ENCODE measurements at regions not wholly inside any gene's neighbourhood (a gene's known extent, or its start where the extent isn't known, plus 50 kb on each side); places are given as distances from the start of the nearest gene placed in this dataset.
A peak's percentile ranks its signal among the peaks of the same experiment; 100 is the strongest.

GRCh38 chrX:6371353-6371752, 142.7 kb upstream of the NLGN4X start:
- H3K9me3 ChIP-seq: no peaks in the 10 kb centered on the region
- 10% methylated on average over 2 of the region's 3 CpGs for WGBS (ENCODE audit: low lambda C conversion rate)
- H3K27ac ChIP-seq (ENCODE audit: low read depth in 2 of 2, low read length in 1 of 2): no peak overlapping the region
- no peaks in the 10 kb centered on the region for H3K27me3 ChIP-seq (ENCODE audit: insufficient read depth)
- H2AFZ ChIP-seq (ENCODE audit: low read depth): no peak overlapping the region
- H3K36me3 ChIP-seq (replicated peaks in 1 of 2; ENCODE audit: control insufficient read depth in 1 of 2, insufficient read depth in 2 of 2, low read length in 1 of 2): no peaks in the 10 kb centered on the region
- no peaks in the 10 kb centered on the region for H3K9me2 ChIP-seq
- no peak overlapping the region for H3K9ac ChIP-seq
- H3K79me2 ChIP-seq (ENCODE audit: insufficient read depth): no peaks in the 10 kb centered on the region
- H3K4me3 ChIP-seq (ENCODE audit: low read depth in 2 of 2, low read length in 1 of 2): no peak overlapping the region
- ChIA-PET CTCF (no interaction called here), POLR2A (no interaction called here)
- H4K20me1 ChIP-seq (ENCODE audit: insufficient read depth): no peaks in the 10 kb centered on the region
- H3F3A ChIP-seq (replicated peaks; ENCODE audit: insufficient read depth): no peaks in the 10 kb centered on the region
- no peak for TF ChIP-seq PBX3 (IDR thresholded peaks at IDR 0.05)
- no peak for TF ChIP-seq GABPA (IDR thresholded peaks at IDR 0.05; ENCODE audit: low read depth)
- no peak for TF ChIP-seq JUND (IDR thresholded peaks at IDR 0.05)
- no peak for TF ChIP-seq RXRA (IDR thresholded peaks at IDR 0.05; ENCODE audit: borderline replicate concordance, low read depth)
- TF ChIP-seq FOXM1 (IDR thresholded peaks at IDR 0.05; ENCODE audit: low read depth): no peak
- TF ChIP-seq TAF1 (IDR thresholded peaks at IDR 0.05; ENCODE audit: borderline replicate concordance, low read depth, low read length): no peak
- no peak for TF ChIP-seq TEAD4 (IDR thresholded peaks at IDR 0.05; ENCODE audit: borderline replicate concordance, insufficient read depth)
- TF ChIP-seq, protein P1, sequence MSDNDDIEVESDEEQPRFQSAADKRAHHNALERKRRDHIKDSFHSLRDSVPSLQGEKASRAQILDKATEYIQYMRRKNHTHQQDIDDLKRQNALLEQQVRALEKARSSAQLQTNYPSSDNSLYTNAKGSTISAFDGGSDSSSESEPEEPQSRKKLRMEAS (IDR thresholded peaks at IDR 0.05; ENCODE audit: low read depth): no peak
- no peak for TF ChIP-seq ELF1 (IDR thresholded peaks at IDR 0.05)
- no peak for TF ChIP-seq GATA2 (CRISPR knock-in tag; IDR thresholded peaks at IDR 0.05)
- TF ChIP-seq USF2 (IDR thresholded peaks at IDR 0.05; ENCODE audit: borderline replicate concordance, low read depth, low read length): no peak
- TF ChIP-seq, protein P2, sequence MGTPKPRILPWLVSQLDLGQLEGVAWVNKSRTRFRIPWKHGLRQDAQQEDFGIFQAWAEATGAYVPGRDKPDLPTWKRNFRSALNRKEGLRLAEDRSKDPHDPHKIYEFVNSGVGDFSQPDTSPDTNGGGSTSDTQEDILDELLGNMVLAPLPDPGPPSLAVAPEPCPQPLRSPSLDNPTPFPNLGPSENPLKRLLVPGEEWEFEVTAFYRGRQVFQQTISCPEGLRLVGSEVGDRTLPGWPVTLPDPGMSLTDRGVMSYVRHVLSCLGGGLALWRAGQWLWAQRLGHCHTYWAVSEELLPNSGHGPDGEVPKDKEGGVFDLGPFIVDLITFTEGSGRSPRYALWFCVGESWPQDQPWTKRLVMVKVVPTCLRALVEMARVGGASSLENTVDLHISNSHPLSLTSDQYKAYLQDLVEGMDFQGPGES (IDR thresholded peaks at IDR 0.05; ENCODE audit: low read depth, low read length): no peak
- no peak for TF ChIP-seq YY1 (IDR thresholded peaks at IDR 0.05; ENCODE audit: low read depth)
- no peak for TF ChIP-seq NFIC (IDR thresholded peaks at IDR 0.05; ENCODE audit: borderline replicate concordance)
- no peak for TF ChIP-seq EZH2phosphoT487 (IDR thresholded peaks at IDR 0.05; ENCODE audit: borderline replicate concordance, low read depth)
- TF ChIP-seq RFX5 (IDR thresholded peaks at IDR 0.05; ENCODE audit: low read length): no peak
- no peak for DNase-seq
- no peaks in the 10 kb centered on the region for H3K4me1 ChIP-seq (ENCODE audit: control insufficient read depth in 1 of 2, insufficient read depth in 2 of 2, low read depth in 1 of 2, low read length in 1 of 2)
- no peak overlapping the region for H3K4me2 ChIP-seq

DNA sequence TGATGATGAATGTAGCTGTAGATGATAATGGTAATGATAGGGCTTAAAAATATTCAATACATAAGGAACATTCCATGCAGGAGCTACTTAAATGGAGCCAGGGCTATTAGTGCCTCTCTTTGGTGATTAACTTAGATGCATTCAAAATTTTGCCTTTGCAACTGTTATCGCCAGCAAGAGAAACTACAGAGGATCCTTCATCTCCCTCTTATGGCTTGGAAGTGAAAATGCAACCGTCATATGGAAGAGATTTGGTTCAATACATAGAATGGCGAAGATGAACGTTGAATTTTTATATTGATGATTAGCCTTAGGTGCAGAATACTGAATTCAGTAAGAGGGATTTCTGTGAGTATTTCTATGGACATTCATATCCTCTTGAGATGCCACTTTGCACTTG, 134.5 kb upstream of the NLGN4X start:
- peak; percentile 7 for DNase-seq
- H3K4me1 ChIP-seq (ENCODE audit: control insufficient read depth in 1 of 2, insufficient read depth in 2 of 2, low read depth in 1 of 2, low read length in 1 of 2): no peaks in the 10 kb centered on the region
- H3K4me2 ChIP-seq: no peak overlapping the region
- 3% methylated on average over 4 of the region's 4 CpGs for WGBS (ENCODE audit: low lambda C conversion rate)
- H4K20me1 ChIP-seq (ENCODE audit: insufficient read depth): no peaks in the 10 kb centered on the region
- CTCF ChIA-PET: interaction anchor here (0.7 to 2.0 kb wide), 3 partner anchors 13 to 340 kb away, joined by 3 to 8 read pairs (median 3); no protein-coding TSS in a partner anchor
- H3K9ac ChIP-seq: no peak overlapping the region
- H3F3A ChIP-seq (replicated peaks; ENCODE audit: insufficient read depth): no peaks in the 10 kb centered on the region
- no peak overlapping the region for H3K27ac ChIP-seq (ENCODE audit: low read depth in 2 of 2, low read length in 1 of 2)
- no peaks in the 10 kb centered on the region for H3K79me2 ChIP-seq (ENCODE audit: insufficient read depth)
- no peak overlapping the region for H2AFZ ChIP-seq (ENCODE audit: low read depth)
- no peaks in the 10 kb centered on the region for H3K36me3 ChIP-seq (replicated peaks in 1 of 2; ENCODE audit: control insufficient read depth in 1 of 2, insufficient read depth in 2 of 2, low read length in 1 of 2)
- no peaks in the 10 kb centered on the region for H3K9me2 ChIP-seq
- no peaks in the 10 kb centered on the region for H3K9me3 ChIP-seq
- H3K27me3 ChIP-seq (ENCODE audit: insufficient read depth): no peaks in the 10 kb centered on the region
- TF ChIP-seq, protein P3, sequence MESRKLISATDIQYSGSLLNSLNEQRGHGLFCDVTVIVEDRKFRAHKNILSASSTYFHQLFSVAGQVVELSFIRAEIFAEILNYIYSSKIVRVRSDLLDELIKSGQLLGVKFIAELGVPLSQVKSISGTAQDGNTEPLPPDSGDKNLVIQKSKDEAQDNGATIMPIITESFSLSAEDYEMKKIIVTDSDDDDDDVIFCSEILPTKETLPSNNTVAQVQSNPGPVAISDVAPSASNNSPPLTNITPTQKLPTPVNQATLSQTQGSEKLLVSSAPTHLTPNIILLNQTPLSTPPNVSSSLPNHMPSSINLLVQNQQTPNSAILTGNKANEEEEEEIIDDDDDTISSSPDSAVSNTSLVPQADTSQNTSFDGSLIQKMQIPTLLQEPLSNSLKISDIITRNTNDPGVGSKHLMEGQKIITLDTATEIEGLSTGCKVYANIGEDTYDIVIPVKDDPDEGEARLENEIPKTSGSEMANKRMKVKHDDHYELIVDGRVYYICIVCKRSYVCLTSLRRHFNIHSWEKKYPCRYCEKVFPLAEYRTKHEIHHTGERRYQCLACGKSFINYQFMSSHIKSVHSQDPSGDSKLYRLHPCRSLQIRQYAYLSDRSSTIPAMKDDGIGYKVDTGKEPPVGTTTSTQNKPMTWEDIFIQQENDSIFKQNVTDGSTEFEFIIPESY (IDR thresholded peaks at IDR 0.05; ENCODE audit: borderline replicate concordance, low read depth): no peak
- TF ChIP-seq, protein P4, sequence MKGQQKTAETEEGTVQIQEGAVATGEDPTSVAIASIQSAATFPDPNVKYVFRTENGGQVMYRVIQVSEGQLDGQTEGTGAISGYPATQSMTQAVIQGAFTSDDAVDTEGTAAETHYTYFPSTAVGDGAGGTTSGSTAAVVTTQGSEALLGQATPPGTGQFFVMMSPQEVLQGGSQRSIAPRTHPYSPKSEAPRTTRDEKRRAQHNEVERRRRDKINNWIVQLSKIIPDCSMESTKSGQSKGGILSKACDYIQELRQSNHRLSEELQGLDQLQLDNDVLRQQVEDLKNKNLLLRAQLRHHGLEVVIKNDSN (IDR thresholded peaks at IDR 0.05; ENCODE audit: borderline replicate concordance, low read depth): no peak
- peak; percentile 69 for TF ChIP-seq RAD21 (IDR thresholded peaks at IDR 0.05; ENCODE audit: low read length)
- POLR2A ChIA-PET: no interaction called here
- no peak overlapping the region for H3K4me3 ChIP-seq (ENCODE audit: low read depth in 2 of 2, low read length in 1 of 2)
